ENCODE measurements at regions not wholly inside any gene's neighbourhood (a gene's known extent, or its start where the extent isn't known, plus 50 kb on each side); places are given as distances from the start of the nearest gene placed in this dataset.

DNA sequence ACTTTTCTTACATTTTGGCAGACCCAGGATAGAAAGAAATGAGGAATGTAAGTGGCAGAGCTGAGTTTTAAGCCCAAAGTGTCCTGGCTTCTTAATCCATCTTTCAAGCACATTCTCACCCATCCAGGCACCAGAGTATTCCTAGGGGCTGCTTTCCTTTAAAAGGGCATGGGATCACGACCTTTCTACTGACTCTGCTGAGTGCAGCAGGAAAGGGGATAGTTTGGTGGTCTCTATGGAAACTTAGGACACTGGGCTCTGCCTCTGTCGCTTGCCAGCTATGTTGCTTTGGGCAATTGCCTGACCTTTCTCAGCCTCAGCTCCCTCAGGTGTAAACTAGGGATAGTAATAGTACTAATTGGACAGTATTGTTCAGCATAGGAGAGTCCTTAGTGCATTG is 458.4 kb downstream of the PDCD6IP start:
- Mint-ChIP-seq H3K27me3 (no peaks in the 10 kb centered on the region), H3K36me3 (no peaks in the 10 kb centered on the region), H3K4me1 (ENCODE audit: unreplicated experiment) (peaks cover 43% of the 10 kb centered on the region), H3K27ac (peak overlapping the region; percentile 48), H3K4me3 (no peak overlapping the region), H3K9me3 (peaks cover 4% of the 10 kb centered on the region)
- TF ChIP-seq, protein P1, sequence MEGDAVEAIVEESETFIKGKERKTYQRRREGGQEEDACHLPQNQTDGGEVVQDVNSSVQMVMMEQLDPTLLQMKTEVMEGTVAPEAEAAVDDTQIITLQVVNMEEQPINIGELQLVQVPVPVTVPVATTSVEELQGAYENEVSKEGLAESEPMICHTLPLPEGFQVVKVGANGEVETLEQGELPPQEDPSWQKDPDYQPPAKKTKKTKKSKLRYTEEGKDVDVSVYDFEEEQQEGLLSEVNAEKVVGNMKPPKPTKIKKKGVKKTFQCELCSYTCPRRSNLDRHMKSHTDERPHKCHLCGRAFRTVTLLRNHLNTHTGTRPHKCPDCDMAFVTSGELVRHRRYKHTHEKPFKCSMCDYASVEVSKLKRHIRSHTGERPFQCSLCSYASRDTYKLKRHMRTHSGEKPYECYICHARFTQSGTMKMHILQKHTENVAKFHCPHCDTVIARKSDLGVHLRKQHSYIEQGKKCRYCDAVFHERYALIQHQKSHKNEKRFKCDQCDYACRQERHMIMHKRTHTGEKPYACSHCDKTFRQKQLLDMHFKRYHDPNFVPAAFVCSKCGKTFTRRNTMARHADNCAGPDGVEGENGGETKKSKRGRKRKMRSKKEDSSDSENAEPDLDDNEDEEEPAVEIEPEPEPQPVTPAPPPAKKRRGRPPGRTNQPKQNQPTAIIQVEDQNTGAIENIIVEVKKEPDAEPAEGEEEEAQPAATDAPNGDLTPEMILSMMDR (conservative IDR thresholded peaks at IDR 0.05), result no peak
- no peak for DNase-seq (ENCODE audit: extremely low spot score, unreplicated experiment)

DNA sequence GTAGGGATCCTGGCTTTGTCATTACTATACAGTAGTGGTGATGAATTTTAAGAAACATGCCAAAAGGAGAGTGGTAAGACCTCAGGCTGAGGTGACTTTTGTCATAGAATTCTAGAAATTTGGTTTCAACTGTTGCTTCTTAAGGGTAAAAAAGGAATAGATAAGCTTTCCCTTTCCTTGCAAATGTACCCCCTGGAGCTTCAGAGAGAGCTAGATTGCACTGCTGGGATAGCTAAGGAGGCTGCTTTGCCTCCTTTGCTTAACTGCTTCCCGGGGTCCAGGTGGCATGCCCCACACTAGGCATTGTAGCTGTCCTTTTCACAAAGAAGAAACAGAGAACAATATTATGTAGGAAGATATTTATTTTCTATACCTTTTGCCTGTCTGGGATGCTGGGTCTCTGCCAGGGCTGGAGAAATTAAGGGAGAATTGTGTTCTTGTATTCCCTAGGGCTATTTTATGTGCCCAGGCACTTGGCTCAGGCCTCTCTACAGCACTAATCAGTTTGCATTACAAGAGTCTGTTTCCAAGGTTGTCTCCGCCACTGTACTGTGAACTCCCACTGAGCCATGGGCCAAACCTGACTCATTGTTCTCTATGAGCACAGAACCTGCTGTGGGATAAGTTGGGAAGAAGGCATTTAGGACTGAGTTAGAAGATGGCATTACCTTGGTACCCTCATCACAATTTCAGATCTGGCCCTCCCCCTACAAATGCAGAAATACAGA is 460.0 kb downstream of the PDCD6IP start:
- DNase-seq (ENCODE audit: extremely low spot score, unreplicated experiment), result no peak
- H3K27me3 Mint-ChIP-seq, result no peaks in the 10 kb centered on the region
- peaks cover 60% of the 10 kb centered on the region for H3K4me1 Mint-ChIP-seq (ENCODE audit: unreplicated experiment)
- TF ChIP-seq, protein P1 (conservative IDR thresholded peaks at IDR 0.05), result no peak
- no peak overlapping the region for H3K4me3 Mint-ChIP-seq
- peak overlapping the region; percentile 4 for H3K27ac Mint-ChIP-seq
- no peaks in the 10 kb centered on the region for H3K36me3 Mint-ChIP-seq
- peaks cover under 1% of the 10 kb centered on the region for H3K9me3 Mint-ChIP-seq

DNA sequence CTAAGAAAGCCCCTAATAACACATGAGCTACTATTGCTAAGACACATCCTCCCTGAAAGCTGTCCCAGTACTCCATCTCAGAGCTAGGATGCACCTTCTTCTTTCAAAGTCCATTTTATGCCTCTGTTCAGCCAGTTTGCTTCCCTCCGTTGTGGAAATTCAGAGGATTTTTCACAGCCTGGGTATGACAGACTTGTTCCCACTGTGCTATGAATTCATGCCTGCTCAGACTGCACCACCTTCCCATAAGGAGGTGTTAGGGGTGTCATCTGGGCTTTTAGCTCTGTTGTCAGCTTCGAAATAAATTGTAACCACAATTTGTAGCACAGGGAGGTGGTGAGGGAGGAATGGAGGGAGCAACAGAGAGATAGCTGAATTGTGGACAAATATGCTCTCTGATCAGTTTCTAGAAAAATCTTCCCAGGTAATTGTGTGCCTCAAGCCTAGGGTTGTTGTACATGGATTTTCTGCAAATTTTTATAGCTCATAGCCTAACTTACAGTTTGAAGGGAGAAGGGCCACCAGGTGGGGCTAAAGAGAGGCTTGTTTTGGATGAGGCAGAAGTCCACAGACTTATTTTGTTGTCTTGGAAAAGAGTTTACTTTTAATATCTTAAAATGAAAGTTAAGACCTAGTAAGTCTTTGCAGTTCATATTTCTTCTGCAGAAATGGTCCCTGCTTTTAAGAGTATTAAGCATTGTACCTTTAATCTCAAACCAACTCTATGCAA is 462.0 kb downstream of the PDCD6IP start:
- DNase-seq (ENCODE audit: extremely low spot score, unreplicated experiment), result no peak
- TF ChIP-seq, protein P1 (conservative IDR thresholded peaks at IDR 0.05), result peak; percentile 82
- no peaks in the 10 kb centered on the region for H3K9me3 Mint-ChIP-seq
- H3K4me1 Mint-ChIP-seq (ENCODE audit: unreplicated experiment), result peaks cover 61% of the 10 kb centered on the region
- no peak overlapping the region for H3K4me3 Mint-ChIP-seq
- no peaks in the 10 kb centered on the region for H3K36me3 Mint-ChIP-seq
- no peak overlapping the region for H3K27ac Mint-ChIP-seq
- H3K27me3 Mint-ChIP-seq, result no peaks in the 10 kb centered on the region

DNA sequence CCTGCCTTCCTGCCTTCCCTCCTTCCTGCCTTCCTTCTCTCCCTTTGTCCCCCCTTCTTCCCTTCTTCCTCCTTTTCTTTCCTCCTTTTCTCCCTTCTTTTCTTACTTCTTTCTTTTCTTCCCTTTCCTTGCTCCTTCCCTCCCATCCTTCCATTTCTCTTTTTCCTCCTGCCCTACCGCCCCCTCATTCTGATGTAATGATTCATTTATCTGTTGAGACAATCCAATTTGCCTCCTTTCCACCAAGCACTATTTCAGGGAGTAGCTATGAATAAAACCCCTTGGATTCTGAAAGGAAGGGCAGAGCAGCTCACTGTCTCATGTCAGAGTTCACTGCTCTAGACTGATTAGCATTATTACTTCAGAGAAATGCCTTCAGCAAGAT is 462.6 kb downstream of the PDCD6IP start:
- Mint-ChIP-seq H3K4me1 (ENCODE audit: unreplicated experiment) (peaks cover 57% of the 10 kb centered on the region), H3K27ac (no peak overlapping the region), H3K9me3 (no peaks in the 10 kb centered on the region), H3K36me3 (no peaks in the 10 kb centered on the region), H3K4me3 (no peak overlapping the region), H3K27me3 (no peaks in the 10 kb centered on the region)
- TF ChIP-seq, protein P1 (conservative IDR thresholded peaks at IDR 0.05), result no peak
- DNase-seq (ENCODE audit: extremely low spot score, unreplicated experiment), result no peak

DNA sequence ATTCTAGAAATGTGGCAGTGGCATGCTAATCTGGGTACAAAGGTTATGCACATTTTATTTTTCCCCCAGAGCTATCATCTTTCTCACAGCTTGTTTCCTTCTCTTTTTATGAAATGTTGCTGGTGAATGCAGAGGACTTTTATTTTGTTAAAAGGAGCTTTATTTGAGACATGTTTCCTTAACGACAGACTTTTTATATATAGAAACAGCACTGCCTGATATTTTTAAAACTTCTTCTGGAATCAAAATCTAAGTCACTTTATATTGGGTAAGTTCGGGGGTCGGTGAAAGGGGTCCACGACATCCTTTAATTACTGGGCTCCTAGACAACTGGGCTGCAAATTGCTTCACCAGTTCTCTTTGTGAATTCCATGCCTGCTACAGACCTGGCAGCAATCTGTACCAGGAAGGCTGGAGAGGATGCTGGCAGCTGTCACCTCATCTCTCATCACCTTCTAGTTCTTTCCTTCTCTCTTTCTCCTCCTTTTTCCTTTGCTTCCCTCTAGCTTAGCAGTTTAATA is 464.7 kb downstream of the PDCD6IP start:
- no peaks in the 10 kb centered on the region for H3K9me3 Mint-ChIP-seq
- H3K27ac Mint-ChIP-seq, result no peak overlapping the region
- no peaks in the 10 kb centered on the region for H3K36me3 Mint-ChIP-seq
- peaks cover 38% of the 10 kb centered on the region for H3K4me1 Mint-ChIP-seq (ENCODE audit: unreplicated experiment)
- DNase-seq (ENCODE audit: extremely low spot score, unreplicated experiment), result no peak
- TF ChIP-seq, protein P1 (conservative IDR thresholded peaks at IDR 0.05), result no peak
- no peak overlapping the region for H3K4me3 Mint-ChIP-seq
- no peaks in the 10 kb centered on the region for H3K27me3 Mint-ChIP-seq

Measured in type B pancreatic cell (in vitro differentiated cells).